T1000 (cell line): ENCODE measurements at regions not wholly inside any gene's neighbourhood (a gene's known extent, or its start where the extent isn't known, plus 50 kb on each side); places are given as distances from the start of the nearest gene placed in this dataset.
"Not testable (repeated sequence)": the region's sequence is repeated elsewhere in the genome, so short reads cannot be mapped to it uniquely, and the experiment has no call there.

ENCODE experiments used
- DNase-seq: peaks from one replicate; lab custom pipeline; 2025; ENCODE audit warnings: mixed read lengths; lab: John Stamatoyannopoulos, UW

- not testable (repeated sequence) for DNase-seq
These were observed 348.6 kb upstream of the CHRNA7 start for GRCh38 chr15:31681529-31682259.

GRCh38 chr15:31687088-31687487, 343.2 kb upstream of the CHRNA7 start:
- not testable (repeated sequence) for DNase-seq

GRCh38 chr15:31696509-31696908, 333.8 kb upstream of the CHRNA7 start:
- DNase-seq, result not testable (repeated sequence)

- not testable (repeated sequence) for DNase-seq
These were observed 325.1 kb upstream of the CHRNA7 start for GRCh38 chr15:31705076-31705678.

- DNase-seq, result not testable (repeated sequence)
These were observed 322.2 kb upstream of the CHRNA7 start for GRCh38 chr15:31707944-31708702.

GRCh38 chr15:31708703-31709327, 321.5 kb upstream of the CHRNA7 start:
- DNase-seq, result not testable (repeated sequence)

GRCh38 chr15:31709479-31709878, 320.8 kb upstream of the CHRNA7 start:
- not testable (repeated sequence) for DNase-seq

- DNase-seq, result not testable (repeated sequence)
These were observed 319.5 kb upstream of the CHRNA7 start for GRCh38 chr15:31710806-31711205.

GRCh38 chr15:31715208-31715607, 315.1 kb upstream of the CHRNA7 start:
- not testable (repeated sequence) for DNase-seq

- DNase-seq, result not testable (repeated sequence)
These were observed 311.7 kb upstream of the CHRNA7 start for GRCh38 chr15:31718625-31719024.

- DNase-seq, result not testable (repeated sequence)
These were observed 310.8 kb upstream of the CHRNA7 start for GRCh38 chr15:31719396-31720022.

- DNase-seq, result not testable (repeated sequence)
These were observed 307.3 kb upstream of the CHRNA7 start for GRCh38 chr15:31723019-31723418.

- not testable (repeated sequence) for DNase-seq
These were observed 305.4 kb upstream of the CHRNA7 start for GRCh38 chr15:31724903-31725302.

- DNase-seq, result not testable (repeated sequence)
These were observed 304.7 kb upstream of the CHRNA7 start for GRCh38 chr15:31725619-31726018.

- DNase-seq, result no peak
These were observed 302.7 kb upstream of the CHRNA7 start for GRCh38 chr15:31727612-31728011.

- no peak for DNase-seq
These were observed 297.6 kb upstream of the CHRNA7 start for GRCh38 chr15:31732726-31733125.

- no peak for DNase-seq
These were observed 296.9 kb upstream of the CHRNA7 start for GRCh38 chr15:31733424-31733823.

- DNase-seq, result no peak
These were observed 290.1 kb upstream of the CHRNA7 start for GRCh38 chr15:31740203-31740602.

- DNase-seq, result no peak
These were observed 284.5 kb upstream of the CHRNA7 start for GRCh38 chr15:31745841-31746240.

GRCh38 chr15:31752065-31752762, 278.1 kb upstream of the CHRNA7 start:
- DNase-seq, result no peak

GRCh38 chr15:31752905-31753304, 277.4 kb upstream of the CHRNA7 start:
- no peak for DNase-seq
